SU-DHL-6 (cell line): ENCODE measurements at regions not wholly inside any gene's neighbourhood (a gene's known extent, or its start where the extent isn't known, plus 50 kb on each side); places are given as distances from the start of the nearest gene placed in this dataset.

ENCODE experiments used
- EZH2phosphoT487 ChIP-seq: fragments of 200-600 bp; sonication (generic), shearing (Covaris generic); conservative IDR thresholded peaks from 2 replicates; pipeline ENCODE4 v1.6.1; 2018; ENCODE audit warnings: mild to moderate bottlenecking, antibody characterized with exemption, low read length, moderate library complexity, mixed read lengths
- TF ChIP-seq, protein P1 (sequence below): fragments of 200-600 bp; sonication (generic); IDR thresholded peaks from one replicate; pipeline ENCODE4 v1.5.1; 2017; ENCODE audit warnings: antibody characterized with exemption, mild to moderate bottlenecking, low read length, moderate library complexity; ENCODE audit not compliant: insufficient read depth, poor library complexity, severe bottlenecking

DNA sequence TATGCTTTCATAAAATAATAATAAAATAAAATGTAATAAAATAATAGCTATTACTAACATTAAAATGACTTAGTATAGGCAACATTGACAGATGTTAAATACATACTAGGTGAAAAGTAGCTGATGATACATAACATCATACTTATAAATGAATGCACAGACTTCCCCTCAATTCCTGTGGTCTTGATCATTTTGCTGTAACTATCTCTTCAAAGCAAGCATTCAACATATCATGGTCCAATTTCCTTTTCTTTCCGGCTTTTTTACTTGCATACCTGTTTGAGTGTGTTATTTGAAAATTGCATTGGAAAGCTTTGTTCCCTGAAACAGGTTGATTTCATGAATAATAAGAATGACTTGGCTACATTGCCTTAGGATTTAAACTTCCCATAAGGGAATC lies 309.3 kb downstream of the HDGFL1 start:
- TF ChIP-seq, protein P1, sequence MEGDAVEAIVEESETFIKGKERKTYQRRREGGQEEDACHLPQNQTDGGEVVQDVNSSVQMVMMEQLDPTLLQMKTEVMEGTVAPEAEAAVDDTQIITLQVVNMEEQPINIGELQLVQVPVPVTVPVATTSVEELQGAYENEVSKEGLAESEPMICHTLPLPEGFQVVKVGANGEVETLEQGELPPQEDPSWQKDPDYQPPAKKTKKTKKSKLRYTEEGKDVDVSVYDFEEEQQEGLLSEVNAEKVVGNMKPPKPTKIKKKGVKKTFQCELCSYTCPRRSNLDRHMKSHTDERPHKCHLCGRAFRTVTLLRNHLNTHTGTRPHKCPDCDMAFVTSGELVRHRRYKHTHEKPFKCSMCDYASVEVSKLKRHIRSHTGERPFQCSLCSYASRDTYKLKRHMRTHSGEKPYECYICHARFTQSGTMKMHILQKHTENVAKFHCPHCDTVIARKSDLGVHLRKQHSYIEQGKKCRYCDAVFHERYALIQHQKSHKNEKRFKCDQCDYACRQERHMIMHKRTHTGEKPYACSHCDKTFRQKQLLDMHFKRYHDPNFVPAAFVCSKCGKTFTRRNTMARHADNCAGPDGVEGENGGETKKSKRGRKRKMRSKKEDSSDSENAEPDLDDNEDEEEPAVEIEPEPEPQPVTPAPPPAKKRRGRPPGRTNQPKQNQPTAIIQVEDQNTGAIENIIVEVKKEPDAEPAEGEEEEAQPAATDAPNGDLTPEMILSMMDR: no peak
- TF ChIP-seq EZH2phosphoT487: no peak
